Activated T-helper 1 cell treated with anti-CD3 and anti-CD28 coated beads, Interleukin-12 subunit alpha, Interleukin-12 subunit beta, Interleukin-2, Interleukin-4 antibody, amounts not matched to agents 30 ng/mL and 10 ng/mL and 1 ng/mL, durations not matched to agents 14 hours and 24 hours and 36 hours (primary cell): ENCODE measurements at regions not wholly inside any gene's neighbourhood (a gene's known extent, or its start where the extent isn't known, plus 50 kb on each side); places are given as distances from the start of the nearest gene placed in this dataset.
"Not testable (repeated sequence)": the region's sequence is repeated elsewhere in the genome, so short reads cannot be mapped to it uniquely, and the experiment has no call there.

Experiments
- DNase-seq: peaks from one replicate; pipeline ENCODE4 v3.0.0; 2021; ENCODE audit warnings: low spot score
- H3K27ac Mint-ChIP-seq: one replicate; pipeline ENCODE4 v1.8.0; 2021; ENCODE audit warnings: mild to moderate bottlenecking, mixed read lengths
- H3K27me3 Mint-ChIP-seq: one replicate; pipeline ENCODE4 v1.8.0; 2022; ENCODE audit warnings: mild to moderate bottlenecking, moderate library complexity, mixed read lengths; ENCODE audit not compliant: insufficient read depth
- H3K36me3 Mint-ChIP-seq: one replicate; pipeline ENCODE4 v1.8.0; 2021; ENCODE audit warnings: low read depth, mixed read lengths
- H3K4me1 Mint-ChIP-seq: one replicate; pipeline ENCODE4 v1.8.0; 2021; ENCODE audit warnings: low read depth, mixed read lengths
- H3K4me3 Mint-ChIP-seq: one replicate; pipeline ENCODE4 v1.8.0; 2021; ENCODE audit warnings: mild to moderate bottlenecking, moderate library complexity, mixed read lengths
- H3K9me3 Mint-ChIP-seq: one replicate; pipeline ENCODE4 v1.8.0; 2021; ENCODE audit warnings: mixed read lengths
- intact Hi-C: fragments of 100-400 bp; cut with micrococcal nuclease; formaldehyde crosslinking; loops from one replicate; pipeline ENCODE4 v1.15.1; 2024

GRCh38 chr7:53350241-53350640 lies 314.8 kb downstream of the POM121L12 start:
- H3K27me3 Mint-ChIP-seq, result no peaks in the 10 kb centered on the region
- H3K4me3 Mint-ChIP-seq, result no peak overlapping the region
- H3K27ac Mint-ChIP-seq, result no peak overlapping the region
- no peaks in the 10 kb centered on the region for H3K4me1 Mint-ChIP-seq
- peaks cover 16% of the 10 kb centered on the region for H3K9me3 Mint-ChIP-seq
- no peak for DNase-seq
- intact Hi-C loops, result no loop called here
- H3K36me3 Mint-ChIP-seq, result no peaks in the 10 kb centered on the region

- Mint-ChIP-seq H3K27me3 (no peaks in the 10 kb centered on the region), H3K9me3 (peaks cover 13% of the 10 kb centered on the region), H3K4me1 (no peaks in the 10 kb centered on the region), H3K27ac (no peak overlapping the region), H3K4me3 (no peak overlapping the region), H3K36me3 (no peaks in the 10 kb centered on the region)
- intact Hi-C loops, result no loop called here
- DNase-seq, result no peak
Measured at GRCh38 chr7:53351681-53352080, 316.2 kb downstream of the POM121L12 start.

GRCh38 chr7:53358269-53358668 lies 322.8 kb downstream of the POM121L12 start:
- Mint-ChIP-seq H3K4me1 (no peaks in the 10 kb centered on the region), H3K36me3 (no peaks in the 10 kb centered on the region), H3K27ac (no peak overlapping the region), H3K4me3 (no peak overlapping the region), H3K9me3 (peaks cover 16% of the 10 kb centered on the region), H3K27me3 (no peaks in the 10 kb centered on the region)
- intact Hi-C loops, result no loop called here
- DNase-seq, result no peak

- H3K4me3 Mint-ChIP-seq, result no peak overlapping the region
- H3K9me3 Mint-ChIP-seq, result peaks cover 31% of the 10 kb centered on the region
- H3K4me1 Mint-ChIP-seq, result no peaks in the 10 kb centered on the region
- no peak for DNase-seq
- H3K27me3 Mint-ChIP-seq, result no peaks in the 10 kb centered on the region
- no peak overlapping the region for H3K27ac Mint-ChIP-seq
- no peaks in the 10 kb centered on the region for H3K36me3 Mint-ChIP-seq
- intact Hi-C loops, result no loop called here
Measured at GRCh38 chr7:53383131-53383530, 347.7 kb downstream of the POM121L12 start.

GRCh38 chr7:53385239-53385638 lies 349.8 kb downstream of the POM121L12 start:
- intact Hi-C loops, H3K36me3 Mint-ChIP-seq, H3K4me3 Mint-ChIP-seq, DNase-seq, H3K4me1 Mint-ChIP-seq, H3K27me3 Mint-ChIP-seq, H3K27ac Mint-ChIP-seq: not testable (repeated sequence)
- peaks cover 29% of the 10 kb centered on the region for H3K9me3 Mint-ChIP-seq

GRCh38 chr7:53387515-53387914 lies 352.1 kb downstream of the POM121L12 start:
- Mint-ChIP-seq H3K4me1 (no peaks in the 10 kb centered on the region), H3K9me3 (peaks cover 24% of the 10 kb centered on the region)

GRCh38 chr7:53397911-53398310 lies 362.5 kb downstream of the POM121L12 start:
- Mint-ChIP-seq H3K27me3 (no peaks in the 10 kb centered on the region), H3K4me3 (no peak overlapping the region), H3K36me3 (no peaks in the 10 kb centered on the region), H3K27ac (no peak overlapping the region), H3K4me1 (no peaks in the 10 kb centered on the region), H3K9me3 (peaks cover 15% of the 10 kb centered on the region)
- no peak for DNase-seq
- intact Hi-C loops, result no loop called here

More at GRCh38 chr7:53387515-53387914, 352.1 kb downstream of the POM121L12 start:
- intact Hi-C loops, result no loop called here
- Mint-ChIP-seq H3K4me3 (no peak overlapping the region), H3K27me3 (no peaks in the 10 kb centered on the region), H3K27ac (no peak overlapping the region), H3K36me3 (no peaks in the 10 kb centered on the region)
- no peak for DNase-seq

GRCh38 chr7:53398566-53398965 lies 363.1 kb downstream of the POM121L12 start:
- H3K36me3 Mint-ChIP-seq, result no peaks in the 10 kb centered on the region
- H3K4me3 Mint-ChIP-seq, result no peak overlapping the region
- H3K9me3 Mint-ChIP-seq, result peaks cover 17% of the 10 kb centered on the region
- H3K27me3 Mint-ChIP-seq, result no peaks in the 10 kb centered on the region
- no peaks in the 10 kb centered on the region for H3K4me1 Mint-ChIP-seq
- no peak for DNase-seq
- H3K27ac Mint-ChIP-seq, result no peak overlapping the region
- intact Hi-C loops, result no loop called here

GRCh38 chr7:53413021-53413420 lies 377.6 kb downstream of the POM121L12 start:
- Mint-ChIP-seq H3K4me3 (no peak overlapping the region), H3K27ac (no peak overlapping the region), H3K36me3 (no peaks in the 10 kb centered on the region), H3K4me1 (no peaks in the 10 kb centered on the region), H3K9me3 (peaks cover 28% of the 10 kb centered on the region), H3K27me3 (no peaks in the 10 kb centered on the region)
- no peak for DNase-seq
- intact Hi-C loops, result no loop called here

- no peak overlapping the region for H3K27ac Mint-ChIP-seq
- DNase-seq, result no peak
- H3K36me3 Mint-ChIP-seq, result no peaks in the 10 kb centered on the region
- H3K27me3 Mint-ChIP-seq, result no peaks in the 10 kb centered on the region
- H3K4me3 Mint-ChIP-seq, result no peak overlapping the region
- no peaks in the 10 kb centered on the region for H3K4me1 Mint-ChIP-seq
- intact Hi-C loops, result no loop called here
- H3K9me3 Mint-ChIP-seq, result peaks cover 42% of the 10 kb centered on the region
Measured at GRCh38 chr7:53415816-53416215, 380.4 kb downstream of the POM121L12 start.

- Mint-ChIP-seq H3K27me3 (no peaks in the 10 kb centered on the region), H3K4me3 (no peak overlapping the region), H3K36me3 (no peaks in the 10 kb centered on the region), H3K4me1 (no peaks in the 10 kb centered on the region), H3K27ac (no peak overlapping the region), H3K9me3 (peaks cover 36% of the 10 kb centered on the region)
- no peak for DNase-seq
- intact Hi-C loops, result no loop called here
Measured at GRCh38 chr7:53418834-53419482, 383.5 kb downstream of the POM121L12 start.

- no peaks in the 10 kb centered on the region for H3K4me1 Mint-ChIP-seq
- no peak overlapping the region for H3K27ac Mint-ChIP-seq
- H3K4me3 Mint-ChIP-seq, result no peak overlapping the region
- peaks cover 35% of the 10 kb centered on the region for H3K9me3 Mint-ChIP-seq
- no peaks in the 10 kb centered on the region for H3K36me3 Mint-ChIP-seq
- DNase-seq, result no peak
- H3K27me3 Mint-ChIP-seq, result no peaks in the 10 kb centered on the region
- intact Hi-C loops, result no loop called here
Measured at GRCh38 chr7:53420550-53420949, 385.1 kb downstream of the POM121L12 start.

- no peak overlapping the region for H3K27ac Mint-ChIP-seq
- H3K36me3 Mint-ChIP-seq, result no peaks in the 10 kb centered on the region
- no peaks in the 10 kb centered on the region for H3K27me3 Mint-ChIP-seq
- no peak overlapping the region for H3K4me3 Mint-ChIP-seq
- intact Hi-C loops, result no loop called here
- no peak for DNase-seq
- H3K9me3 Mint-ChIP-seq, result peaks cover 26% of the 10 kb centered on the region
- no peaks in the 10 kb centered on the region for H3K4me1 Mint-ChIP-seq
Measured at GRCh38 chr7:53422291-53422690, 386.9 kb downstream of the POM121L12 start.

- Mint-ChIP-seq H3K9me3 (peaks cover 18% of the 10 kb centered on the region), H3K4me3 (no peak overlapping the region), H3K27me3 (no peaks in the 10 kb centered on the region), H3K27ac (no peak overlapping the region), H3K4me1 (no peaks in the 10 kb centered on the region), H3K36me3 (no peaks in the 10 kb centered on the region)
- intact Hi-C loops, result no loop called here
- no peak for DNase-seq
Measured at GRCh38 chr7:53426145-53426750, 390.8 kb downstream of the POM121L12 start.
